ENCODE measurements at regions not wholly inside any gene's neighbourhood (a gene's known extent, or its start where the extent isn't known, plus 50 kb on each side); places are given as distances from the start of the nearest gene placed in this dataset.
"Not testable (repeated sequence)": the region's sequence is repeated elsewhere in the genome, so short reads cannot be mapped to it uniquely, and the experiment has no call there.

DNA sequence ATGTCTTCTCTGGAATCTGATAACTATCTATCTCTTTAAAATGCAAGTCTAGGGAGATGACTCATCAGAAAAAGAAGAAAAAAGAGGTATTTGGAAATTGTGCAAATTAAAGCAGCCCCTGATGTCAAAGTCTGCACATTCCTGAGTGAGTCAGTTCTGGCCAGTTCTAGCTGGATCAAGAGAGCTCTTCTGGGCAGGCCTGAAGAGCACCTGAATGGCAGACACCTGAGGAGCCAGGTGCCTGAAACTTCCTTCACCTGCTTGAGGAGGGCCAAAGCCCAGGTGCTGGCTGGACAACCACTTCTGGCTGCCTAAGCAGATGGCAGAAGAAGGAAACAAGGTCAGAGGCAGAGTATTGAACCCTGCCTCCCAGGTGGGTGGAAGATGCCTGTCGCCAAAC is 1575.4 kb downstream of the RPIA start:
- ATAC-seq, result not testable (repeated sequence)
- no CpG with 5 or more reads among the region's 1 CpG for WGBS, 2 donors (ENCODE audit: low coverage in 1 of 2)

GRCh38 chr2:90287751-90288150 is 1596.3 kb downstream of the RPIA start:
- not testable (repeated sequence) for H3K27ac ChIP-seq, ATAC-seq, H3K4me1 ChIP-seq, H3K9me3 ChIP-seq, H3K36me3 ChIP-seq, H3K4me3 ChIP-seq, H3K27me3 ChIP-seq

More for the DNA sequence above, 1575.4 kb downstream of the RPIA start:
- H3K27me3 ChIP-seq, H3K4me1 ChIP-seq, H3K36me3 ChIP-seq, H3K27ac ChIP-seq, H3K9me3 ChIP-seq, H3K4me3 ChIP-seq: not testable (repeated sequence)

GRCh38 chr2:90288396-90288795 is 1596.9 kb downstream of the RPIA start:
- not testable (repeated sequence) for H3K4me1 ChIP-seq, H3K36me3 ChIP-seq, H3K27me3 ChIP-seq, H3K9me3 ChIP-seq, H3K4me3 ChIP-seq, ATAC-seq, H3K27ac ChIP-seq
- WGBS, 2 donors (ENCODE audit: low coverage in 1 of 2), result no CpG with 5 or more reads among the region's 7 CpGs

GRCh38 chr2:90289291-90289980 is 1598.0 kb downstream of the RPIA start:
- H3K4me3 ChIP-seq, H3K36me3 ChIP-seq, H3K9me3 ChIP-seq, H3K4me1 ChIP-seq, ATAC-seq, H3K27me3 ChIP-seq, H3K27ac ChIP-seq: not testable (repeated sequence)
- no CpG with 5 or more reads among the region's 6 CpGs for WGBS, 2 donors (ENCODE audit: low coverage in 1 of 2)

- not testable (repeated sequence) for H3K4me3 ChIP-seq, H3K36me3 ChIP-seq, H3K27ac ChIP-seq, H3K9me3 ChIP-seq, H3K4me1 ChIP-seq, ATAC-seq, H3K27me3 ChIP-seq
- WGBS, 2 donors (ENCODE audit: low coverage in 1 of 2), result 86% methylated on average over 3 of the region's 5 CpGs; no CpG with 5 or more reads in 1 of the 2 donors
Observed at GRCh38 chr2:90290701-90291100, 1599.2 kb downstream of the RPIA start.

DNA sequence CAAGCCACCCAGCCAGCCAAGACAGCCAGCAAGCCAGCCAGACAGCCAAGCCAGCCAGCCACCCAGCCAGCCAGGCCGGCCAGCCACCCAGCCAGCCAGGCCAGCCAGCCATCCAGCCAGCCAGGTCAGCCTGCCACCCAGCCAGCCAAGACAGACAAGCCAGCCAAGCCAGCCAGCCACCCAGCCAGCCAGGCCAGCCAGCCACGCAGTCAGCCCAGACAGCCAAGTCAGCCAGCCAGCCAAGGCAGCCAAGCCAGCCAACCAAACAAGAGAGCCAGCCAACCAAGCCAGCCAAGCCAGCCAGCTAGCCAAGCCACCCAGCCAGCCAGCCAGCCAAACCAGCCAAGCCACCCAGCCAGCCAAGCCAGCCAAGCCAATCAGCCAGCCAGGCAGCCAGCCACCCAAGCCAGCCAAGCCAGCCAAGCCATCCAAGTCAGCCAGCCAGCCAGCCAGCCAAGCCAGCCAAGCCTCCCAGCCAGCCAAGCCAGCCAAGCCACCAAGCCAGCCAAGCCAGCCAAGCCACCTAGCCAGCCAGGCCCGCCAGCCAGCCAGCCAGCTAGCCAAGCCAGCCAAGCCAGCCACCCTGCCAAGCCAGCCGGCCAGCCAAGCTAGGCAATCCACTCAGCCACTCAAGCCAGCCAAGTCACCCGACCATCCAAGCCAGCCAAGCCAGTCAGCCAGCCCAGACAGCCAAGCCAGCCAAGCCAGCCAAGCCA is 1599.9 kb downstream of the RPIA start:
- H3K4me3 ChIP-seq, H3K27me3 ChIP-seq, H3K4me1 ChIP-seq, H3K36me3 ChIP-seq, H3K9me3 ChIP-seq, H3K27ac ChIP-seq: not testable (repeated sequence)
- peak; percentile 62 for ATAC-seq
- WGBS, 2 donors (ENCODE audit: low coverage in 1 of 2), result 51% methylated on average over 3 of the region's 5 CpGs; no CpG with 5 or more reads in 1 of the 2 donors

DNA sequence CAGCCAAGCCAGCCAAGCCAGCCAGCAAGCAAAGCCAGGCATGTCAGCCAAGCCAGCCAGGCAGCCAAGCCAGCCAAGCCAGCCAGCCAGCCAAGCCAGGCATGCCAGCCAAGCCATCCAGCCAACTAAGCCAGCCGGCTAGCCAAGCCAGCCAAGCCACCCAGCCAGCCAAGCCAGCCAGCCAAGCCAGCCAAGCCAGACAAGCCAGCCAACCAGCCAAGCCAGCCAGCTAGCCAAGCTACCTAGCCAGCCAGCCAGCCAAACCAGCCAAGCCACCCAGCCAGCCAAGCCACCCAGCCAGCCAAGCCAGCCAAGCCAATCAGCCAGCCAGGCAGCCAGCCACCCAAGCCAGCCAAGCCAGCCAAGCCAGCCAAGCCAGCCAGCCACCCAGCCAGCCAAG is 1600.5 kb downstream of the RPIA start:
- not testable (repeated sequence) for H3K9me3 ChIP-seq, H3K4me1 ChIP-seq, ATAC-seq, H3K27ac ChIP-seq, H3K27me3 ChIP-seq, H3K4me3 ChIP-seq, H3K36me3 ChIP-seq
- WGBS, 2 donors (ENCODE audit: low coverage in 1 of 2), result no CpG with 5 or more reads among the region's 1 CpG

GRCh38 chr2:90292451-90292850 is 1601.0 kb downstream of the RPIA start:
- not testable (repeated sequence) for H3K4me1 ChIP-seq, H3K36me3 ChIP-seq, H3K9me3 ChIP-seq, H3K27ac ChIP-seq, ATAC-seq, H3K4me3 ChIP-seq, H3K27me3 ChIP-seq
- WGBS, 2 donors (ENCODE audit: low coverage in 1 of 2), result no CpG with 5 or more reads among the region's 4 CpGs

DNA sequence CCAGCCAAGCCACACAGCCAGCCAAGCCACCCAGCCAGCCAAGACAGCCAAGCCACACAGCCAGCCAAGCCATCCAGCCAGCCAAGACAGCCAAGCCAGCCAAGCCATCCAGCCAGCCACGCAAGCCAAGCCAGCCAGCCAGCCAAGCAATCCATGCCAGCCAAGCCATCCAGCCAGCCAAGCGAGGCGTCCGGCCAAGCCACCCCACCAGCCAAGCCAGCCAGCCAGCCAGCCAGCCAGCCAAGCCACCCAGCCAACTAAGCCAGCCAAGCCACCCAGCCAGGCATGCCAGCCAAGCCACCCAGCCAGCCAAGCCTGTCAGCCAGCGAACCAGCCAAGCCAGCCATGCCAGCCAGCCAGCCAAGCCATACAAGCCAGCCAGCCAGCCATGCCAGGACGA is 1601.8 kb downstream of the RPIA start:
- H3K27ac ChIP-seq, H3K27me3 ChIP-seq, H3K9me3 ChIP-seq, H3K4me3 ChIP-seq, H3K4me1 ChIP-seq, H3K36me3 ChIP-seq: not testable (repeated sequence)
- ATAC-seq, result peak; percentile 69
- 82% methylated on average over 5 of the region's 6 CpGs; no CpG with 5 or more reads in 1 of the 2 donors for WGBS, 2 donors (ENCODE audit: low coverage in 1 of 2)

DNA sequence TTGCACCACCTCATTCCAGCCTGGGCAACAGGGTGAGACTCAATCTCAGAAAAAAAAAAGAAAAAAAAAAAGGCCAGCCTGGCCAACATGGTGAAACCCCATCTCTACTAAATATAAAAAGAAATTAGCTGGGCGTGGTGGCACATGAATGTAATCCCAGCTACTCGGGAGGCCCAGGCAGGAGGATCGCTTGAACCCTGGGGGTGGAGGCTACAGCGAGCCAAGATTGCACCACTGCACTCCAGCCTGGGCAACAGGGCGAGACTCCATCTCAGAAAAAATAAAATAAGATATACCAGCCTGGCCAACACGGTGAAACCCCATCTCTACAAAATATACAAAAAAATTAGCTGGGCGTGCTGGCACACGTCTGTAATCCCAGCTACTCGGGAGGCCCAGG is 1602.3 kb downstream of the RPIA start:
- not testable (repeated sequence) for H3K9me3 ChIP-seq, ATAC-seq, H3K4me3 ChIP-seq, H3K27ac ChIP-seq, H3K27me3 ChIP-seq, H3K4me1 ChIP-seq, H3K36me3 ChIP-seq
- 75 to 89% methylated on average over 5 to 7 of the region's 9 CpGs for WGBS, 2 donors (ENCODE audit: low coverage in 1 of 2)

- WGBS, 2 donors (ENCODE audit: low coverage in 1 of 2), result 78 to 80% methylated on average over 6 to 8 of the region's 17 CpGs
- not testable (repeated sequence) for H3K27ac ChIP-seq, ATAC-seq, H3K27me3 ChIP-seq, H3K4me3 ChIP-seq, H3K4me1 ChIP-seq, H3K36me3 ChIP-seq, H3K9me3 ChIP-seq
Observed at GRCh38 chr2:90295036-90295750, 1603.7 kb downstream of the RPIA start.

DNA sequence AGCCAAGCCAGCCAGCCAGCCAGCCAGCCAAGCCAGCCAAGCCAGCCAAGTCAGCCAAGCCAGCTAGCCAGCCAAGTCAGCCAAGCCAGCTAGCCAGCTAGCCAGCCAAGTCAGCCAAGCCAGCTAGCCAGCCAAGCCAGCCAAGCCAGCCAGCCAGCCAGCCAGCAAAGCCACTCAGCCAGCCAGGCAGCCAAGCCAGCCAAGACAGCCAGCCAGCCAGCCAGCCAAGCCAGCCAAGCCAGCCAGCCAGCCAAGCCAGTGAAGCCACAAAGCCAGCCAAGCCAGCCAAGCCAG is 1605.0 kb downstream of the RPIA start:
- H3K27ac ChIP-seq, H3K36me3 ChIP-seq, ATAC-seq, H3K27me3 ChIP-seq, H3K4me3 ChIP-seq, H3K9me3 ChIP-seq, H3K4me1 ChIP-seq: not testable (repeated sequence)

DNA sequence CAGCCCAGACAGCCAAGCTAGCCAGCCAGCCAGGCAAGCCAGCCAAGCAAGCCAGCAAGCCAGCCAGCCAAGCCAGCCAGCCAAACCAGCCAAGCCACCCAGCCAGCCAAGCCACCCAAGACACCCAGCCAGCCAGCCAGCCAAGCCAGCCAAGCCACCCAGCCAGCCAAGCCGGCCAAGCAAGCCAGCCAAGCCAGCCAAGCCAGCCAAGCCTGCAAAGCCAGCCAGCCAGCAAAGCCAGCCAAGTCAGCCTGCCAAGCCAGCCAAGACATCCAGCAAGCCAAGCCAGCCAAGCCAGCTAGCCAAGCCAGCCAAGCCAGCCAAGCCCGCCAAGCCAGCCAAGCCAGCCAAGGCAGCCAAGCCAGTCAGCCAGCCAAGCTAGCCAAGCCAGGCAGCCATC is 1606.2 kb downstream of the RPIA start:
- not testable (repeated sequence) for H3K36me3 ChIP-seq, H3K4me3 ChIP-seq, H3K4me1 ChIP-seq, H3K9me3 ChIP-seq, H3K27me3 ChIP-seq, H3K27ac ChIP-seq, ATAC-seq
- WGBS, 2 donors (ENCODE audit: low coverage in 1 of 2), result no CpG with 5 or more reads among the region's 2 CpGs

All from gastroesophageal sphincter (tissue), 4 donors.